ENCODE measurements at regions not wholly inside any gene's neighbourhood (a gene's known extent, or its start where the extent isn't known, plus 50 kb on each side); places are given as distances from the start of the nearest gene placed in this dataset.

DNA sequence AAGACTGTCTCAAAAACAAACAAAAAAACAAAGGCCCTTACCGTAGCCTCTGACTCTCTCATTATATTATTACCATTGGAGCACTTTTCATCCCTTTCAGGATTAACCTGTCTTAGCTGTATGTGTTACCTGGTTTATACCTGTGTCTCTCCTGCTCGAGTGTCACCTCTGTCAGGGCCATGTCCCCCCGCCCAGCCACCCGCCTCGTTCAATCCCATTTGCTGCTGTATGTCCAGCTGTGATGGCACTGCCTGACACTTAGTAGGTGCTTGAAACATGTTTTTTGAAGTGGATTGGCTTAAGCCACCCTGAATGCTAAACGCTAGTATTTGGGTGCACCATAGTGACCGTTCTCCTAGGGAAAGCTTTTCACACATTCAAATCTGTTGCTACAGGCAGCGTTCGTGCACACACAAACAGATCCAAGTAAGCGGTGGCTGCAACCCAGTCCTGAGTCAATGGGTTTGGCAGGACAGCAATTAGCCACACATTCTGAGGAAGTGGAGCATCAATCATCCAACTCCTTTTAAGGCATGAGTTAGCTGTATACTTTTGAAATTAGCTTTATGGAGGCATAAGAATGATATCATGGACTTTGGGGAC, 98.9 kb upstream of the ZNF217 start:
- TF ChIP-seq EZH2 (IDR thresholded peaks at IDR 0.05) (no peak), POLR2AphosphoS5 (IDR thresholded peaks at IDR 0.05; ENCODE audit: borderline replicate concordance, low read depth, low read length) (no peak), FOXP2 (optimal IDR thresholded peaks at IDR 0.05; ENCODE audit: control extremely low read depth, extremely low read length, insufficient read depth) (no peak)

Data from SK-N-MC (cell line).